ENCODE measurements at regions not wholly inside any gene's neighbourhood (a gene's known extent, or its start where the extent isn't known, plus 50 kb on each side); places are given as distances from the start of the nearest gene placed in this dataset.

GRCh38 chr14:104356020-104356737 is 217.8 kb downstream of the KIF26A start:
- no peak overlapping the region for H3K4me3 ChIP-seq (ENCODE audit: low read length)
- no peaks in the 10 kb centered on the region for H3K9me3 Mint-ChIP-seq
- no peak overlapping the region for H3K4me3 Mint-ChIP-seq
- no peak for TF ChIP-seq CTCF (IDR thresholded peaks at IDR 0.05)
- H3K4me1 ChIP-seq (ENCODE audit: control insufficient read depth, insufficient read depth, low read length) = no peaks in the 10 kb centered on the region
- no peak overlapping the region for H3K27ac Mint-ChIP-seq
- intact Hi-C loops (cut with micrococcal nuclease) = no loop called here
- H3K27me3 ChIP-seq (ENCODE audit: control insufficient read depth, insufficient read depth, low read length) = no peaks in the 10 kb centered on the region
- H3K27me3 Mint-ChIP-seq (ENCODE audit: low read depth in 2 of 2) = no peaks in the 10 kb centered on the region
- H3K4me1 Mint-ChIP-seq = no peaks in the 10 kb centered on the region
- no peaks in the 10 kb centered on the region for H3K36me3 Mint-ChIP-seq
- H3K27ac ChIP-seq (ENCODE audit: low read length) = no peak overlapping the region
- H3K9me3 ChIP-seq (ENCODE audit: control insufficient read depth, insufficient read depth, low read length) = no peaks in the 10 kb centered on the region
- 78% methylated on average over 16 of the region's 16 CpGs for WGBS (ENCODE audit: insufficient coverage)
- ATAC-seq = no peak
- DNase-seq = no peak
- H3K36me3 ChIP-seq (ENCODE audit: control insufficient read depth, insufficient read depth, low read length) = no peaks in the 10 kb centered on the region

GRCh38 chr14:104356738-104357688 is 218.6 kb downstream of the KIF26A start:
- no peaks in the 10 kb centered on the region for H3K36me3 ChIP-seq (ENCODE audit: control insufficient read depth, insufficient read depth, low read length)
- no peak overlapping the region for H3K27ac ChIP-seq (ENCODE audit: low read length)
- no peaks in the 10 kb centered on the region for H3K27me3 ChIP-seq (ENCODE audit: control insufficient read depth, insufficient read depth, low read length)
- no peaks in the 10 kb centered on the region for H3K27me3 Mint-ChIP-seq (ENCODE audit: low read depth in 2 of 2)
- ATAC-seq = no peak
- no peak overlapping the region for H3K4me3 Mint-ChIP-seq
- no peaks in the 10 kb centered on the region for H3K4me1 Mint-ChIP-seq
- no peak overlapping the region for H3K27ac Mint-ChIP-seq
- 89% methylated on average over 30 of the region's 30 CpGs for WGBS (ENCODE audit: insufficient coverage)
- H3K4me3 ChIP-seq (ENCODE audit: low read length) = no peak overlapping the region
- no peaks in the 10 kb centered on the region for H3K9me3 ChIP-seq (ENCODE audit: control insufficient read depth, insufficient read depth, low read length)
- H3K9me3 Mint-ChIP-seq = no peaks in the 10 kb centered on the region
- no peaks in the 10 kb centered on the region for H3K4me1 ChIP-seq (ENCODE audit: control insufficient read depth, insufficient read depth, low read length)
- intact Hi-C loops (cut with micrococcal nuclease) = no loop called here
- DNase-seq = no peak
- H3K36me3 Mint-ChIP-seq = no peaks in the 10 kb centered on the region
- no peak for TF ChIP-seq CTCF (IDR thresholded peaks at IDR 0.05)

GRCh38 chr14:104357689-104358527 is 219.5 kb downstream of the KIF26A start:
- Histone ChIP-seq H3K36me3 (ENCODE audit: control insufficient read depth, insufficient read depth, low read length) (no peaks in the 10 kb centered on the region), H3K4me1 (ENCODE audit: control insufficient read depth, insufficient read depth, low read length) (no peaks in the 10 kb centered on the region), H3K4me3 (ENCODE audit: low read length) (no peak overlapping the region), H3K27me3 (ENCODE audit: control insufficient read depth, insufficient read depth, low read length) (no peaks in the 10 kb centered on the region), H3K9me3 (ENCODE audit: control insufficient read depth, insufficient read depth, low read length) (no peaks in the 10 kb centered on the region), H3K27ac (ENCODE audit: low read length) (no peak overlapping the region)
- no peak for DNase-seq
- no peak for ATAC-seq
- TF ChIP-seq CTCF (IDR thresholded peaks at IDR 0.05) = no peak
- Mint-ChIP-seq H3K9me3 (no peaks in the 10 kb centered on the region), H3K27ac (no peak overlapping the region), H3K36me3 (no peaks in the 10 kb centered on the region), H3K4me3 (no peak overlapping the region), H3K4me1 (no peaks in the 10 kb centered on the region), H3K27me3 (ENCODE audit: low read depth in 2 of 2) (no peaks in the 10 kb centered on the region)
- intact Hi-C loops (cut with micrococcal nuclease) = no loop called here
- WGBS (ENCODE audit: insufficient coverage) = 89% methylated on average over 33 of the region's 33 CpGs
